ENCODE measurements at regions not wholly inside any gene's neighbourhood (a gene's known extent, or its start where the extent isn't known, plus 50 kb on each side); places are given as distances from the start of the nearest gene placed in this dataset.

- TF ChIP-seq EZH2 (optimal IDR thresholded peaks at IDR 0.05; ENCODE audit: low read depth, low read length) (no peak), CTCF (IDR thresholded peaks at IDR 0.05; ENCODE audit: low read length) (no peak), EZH2phosphoT487 (IDR thresholded peaks at IDR 0.05; ENCODE audit: low read length) (no peak)
These were observed 269.3 kb downstream of the METTL4 start for GRCh38 chr18:2302012-2302411.
